PC-9 (cell line): ENCODE measurements at regions not wholly inside any gene's neighbourhood (a gene's known extent, or its start where the extent isn't known, plus 50 kb on each side); places are given as distances from the start of the nearest gene placed in this dataset.

Experiments
- EZH2 ChIP-seq: fragments of 200-600 bp; sonication (generic); IDR thresholded peaks from 2 replicates; pipeline ENCODE4 v1.8.0; 2017; ENCODE audit warnings: antibody characterized with exemption, low read depth
- TF ChIP-seq, protein P1 (sequence below): fragments of 200-600 bp; sonication (generic); conservative IDR thresholded peaks from 2 replicates; pipeline ENCODE4 v1.6.1; 2017; ENCODE audit warnings: mixed run types, antibody characterized with exemption, mild to moderate bottlenecking, moderate library complexity

DNA sequence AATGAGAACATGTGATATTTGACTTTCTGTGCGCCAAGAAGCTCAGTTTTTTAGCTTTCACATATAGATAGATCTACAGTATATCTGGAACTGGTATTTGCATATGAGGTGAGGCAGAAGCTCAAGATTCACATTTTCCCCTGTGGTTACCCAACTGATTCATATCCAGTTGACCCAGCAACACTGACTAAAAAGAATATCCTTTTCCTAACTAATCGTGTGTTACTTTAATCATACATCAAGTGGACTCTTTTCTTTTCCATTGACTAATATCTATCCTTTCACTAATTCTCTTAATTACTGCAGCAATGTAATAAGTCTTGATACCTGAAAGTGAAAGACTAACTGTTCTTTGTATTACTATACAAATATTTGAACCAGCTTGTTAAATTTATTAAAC, 236.1 kb downstream of the AEBP2 start:
- TF ChIP-seq, protein P1, sequence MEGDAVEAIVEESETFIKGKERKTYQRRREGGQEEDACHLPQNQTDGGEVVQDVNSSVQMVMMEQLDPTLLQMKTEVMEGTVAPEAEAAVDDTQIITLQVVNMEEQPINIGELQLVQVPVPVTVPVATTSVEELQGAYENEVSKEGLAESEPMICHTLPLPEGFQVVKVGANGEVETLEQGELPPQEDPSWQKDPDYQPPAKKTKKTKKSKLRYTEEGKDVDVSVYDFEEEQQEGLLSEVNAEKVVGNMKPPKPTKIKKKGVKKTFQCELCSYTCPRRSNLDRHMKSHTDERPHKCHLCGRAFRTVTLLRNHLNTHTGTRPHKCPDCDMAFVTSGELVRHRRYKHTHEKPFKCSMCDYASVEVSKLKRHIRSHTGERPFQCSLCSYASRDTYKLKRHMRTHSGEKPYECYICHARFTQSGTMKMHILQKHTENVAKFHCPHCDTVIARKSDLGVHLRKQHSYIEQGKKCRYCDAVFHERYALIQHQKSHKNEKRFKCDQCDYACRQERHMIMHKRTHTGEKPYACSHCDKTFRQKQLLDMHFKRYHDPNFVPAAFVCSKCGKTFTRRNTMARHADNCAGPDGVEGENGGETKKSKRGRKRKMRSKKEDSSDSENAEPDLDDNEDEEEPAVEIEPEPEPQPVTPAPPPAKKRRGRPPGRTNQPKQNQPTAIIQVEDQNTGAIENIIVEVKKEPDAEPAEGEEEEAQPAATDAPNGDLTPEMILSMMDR, result no peak
- no peak for TF ChIP-seq EZH2
